SH-SY5Y (cell line): ENCODE measurements at regions not wholly inside any gene's neighbourhood (a gene's known extent, or its start where the extent isn't known, plus 50 kb on each side); places are given as distances from the start of the nearest gene placed in this dataset.

ENCODE experiments used
- GATA2 ChIP-seq: IDR thresholded peaks from 2 replicates; pipeline ENCODE4 v1.6.1; 2011; ENCODE audit warnings: mild to moderate bottlenecking, low read depth, low read length
- GATA3 ChIP-seq: IDR thresholded peaks from 2 replicates; pipeline ENCODE4 v1.6.1; 2011; ENCODE audit warnings: low read depth, mild to moderate bottlenecking, low read length, moderate library complexity

DNA sequence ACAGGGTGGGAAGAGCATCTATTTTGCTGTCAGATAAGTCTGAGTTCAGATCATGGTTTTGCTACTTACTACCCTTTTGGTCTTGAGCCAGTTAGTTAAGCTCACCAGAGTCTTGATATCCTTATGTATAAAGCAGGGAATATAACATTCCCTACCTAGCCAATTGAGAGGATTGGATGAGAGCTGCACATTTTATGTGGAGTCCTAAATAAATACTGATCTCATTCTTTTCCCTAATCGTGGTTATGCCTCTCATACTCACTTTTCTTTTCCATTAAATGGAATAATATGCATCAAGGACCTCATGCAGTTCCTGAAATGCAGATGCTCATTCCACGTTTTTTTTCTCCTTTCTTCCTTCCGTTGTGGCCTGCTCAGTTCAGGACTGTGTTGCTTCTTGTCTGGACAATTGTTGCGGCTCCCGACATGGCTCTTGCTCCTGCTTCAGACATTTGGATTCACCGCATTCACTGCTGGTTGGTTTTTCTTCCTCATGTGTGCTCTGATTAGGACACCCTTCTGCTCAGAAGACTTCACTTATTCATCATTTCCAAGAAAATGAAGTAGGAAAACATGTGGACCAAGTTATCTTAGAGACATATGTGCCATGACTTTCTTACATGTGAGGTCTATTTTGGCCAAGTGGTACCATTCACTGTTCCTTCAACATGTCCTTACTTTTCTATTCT is 90.2 kb downstream of the NFKBIZ start:
- TF ChIP-seq GATA2 (no peak), GATA3 (no peak)
